ENCODE measurements at regions not wholly inside any gene's neighbourhood (a gene's known extent, or its start where the extent isn't known, plus 50 kb on each side); places are given as distances from the start of the nearest gene placed in this dataset.

DNA sequence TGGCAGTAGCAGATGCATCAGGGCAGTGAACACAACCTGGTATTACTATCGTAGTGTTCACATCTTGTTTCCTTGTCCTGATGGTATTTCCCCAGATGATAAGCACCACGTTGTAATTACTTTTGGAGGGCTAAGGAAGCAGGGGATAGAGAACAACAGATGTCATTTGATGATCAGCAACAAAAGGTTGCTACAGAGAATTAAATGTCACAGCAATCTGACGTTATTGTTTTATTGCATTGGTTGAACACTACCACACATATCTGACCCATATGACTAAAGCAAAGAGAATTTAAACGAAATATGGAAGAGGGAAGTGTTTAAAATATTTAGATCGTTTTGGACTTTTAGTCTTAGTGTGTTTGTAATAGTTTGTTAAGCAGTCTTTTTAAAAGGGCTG is 408.3 kb downstream of the SH3GL2 start:
- TF ChIP-seq CTCF (conservative IDR thresholded peaks at IDR 0.05; ENCODE audit: low read depth, low read length) = no peak
- no peak for TF ChIP-seq POLR2A (IDR thresholded peaks at IDR 0.05; ENCODE audit: low read depth, low read length)
- TF ChIP-seq RFX5 (IDR thresholded peaks at IDR 0.05; ENCODE audit: low read depth, low read length) = no peak
- TF ChIP-seq RAD21 (IDR thresholded peaks at IDR 0.05; ENCODE audit: low read length) = no peak
- TF ChIP-seq MAZ (IDR thresholded peaks at IDR 0.05; ENCODE audit: borderline replicate concordance, low read depth, low read length) = no peak
- TF ChIP-seq, protein P1, sequence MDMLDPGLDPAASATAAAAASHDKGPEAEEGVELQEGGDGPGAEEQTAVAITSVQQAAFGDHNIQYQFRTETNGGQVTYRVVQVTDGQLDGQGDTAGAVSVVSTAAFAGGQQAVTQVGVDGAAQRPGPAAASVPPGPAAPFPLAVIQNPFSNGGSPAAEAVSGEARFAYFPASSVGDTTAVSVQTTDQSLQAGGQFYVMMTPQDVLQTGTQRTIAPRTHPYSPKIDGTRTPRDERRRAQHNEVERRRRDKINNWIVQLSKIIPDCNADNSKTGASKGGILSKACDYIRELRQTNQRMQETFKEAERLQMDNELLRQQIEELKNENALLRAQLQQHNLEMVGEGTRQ (IDR thresholded peaks at IDR 0.05; ENCODE audit: low read depth, low read length) = no peak
- TF ChIP-seq, protein P2, sequence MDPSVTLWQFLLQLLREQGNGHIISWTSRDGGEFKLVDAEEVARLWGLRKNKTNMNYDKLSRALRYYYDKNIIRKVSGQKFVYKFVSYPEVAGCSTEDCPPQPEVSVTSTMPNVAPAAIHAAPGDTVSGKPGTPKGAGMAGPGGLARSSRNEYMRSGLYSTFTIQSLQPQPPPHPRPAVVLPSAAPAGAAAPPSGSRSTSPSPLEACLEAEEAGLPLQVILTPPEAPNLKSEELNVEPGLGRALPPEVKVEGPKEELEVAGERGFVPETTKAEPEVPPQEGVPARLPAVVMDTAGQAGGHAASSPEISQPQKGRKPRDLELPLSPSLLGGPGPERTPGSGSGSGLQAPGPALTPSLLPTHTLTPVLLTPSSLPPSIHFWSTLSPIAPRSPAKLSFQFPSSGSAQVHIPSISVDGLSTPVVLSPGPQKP (IDR thresholded peaks at IDR 0.05; ENCODE audit: borderline replicate concordance, low read depth, low read length) = no peak
- TF ChIP-seq FOS (IDR thresholded peaks at IDR 0.05; ENCODE audit: low read depth, low read length) = no peak
- no peak for TF ChIP-seq SMC3 (IDR thresholded peaks at IDR 0.05; ENCODE audit: low read depth, low read length)
- TF ChIP-seq MXI1 (IDR thresholded peaks at IDR 0.05; ENCODE audit: borderline replicate concordance, low read depth, low read length) = no peak
- TF ChIP-seq CHD1 (IDR thresholded peaks at IDR 0.05; ENCODE audit: low read depth, low read length) = no peak
- no peak for TF ChIP-seq CEBPB (IDR thresholded peaks at IDR 0.05; ENCODE audit: low read depth, low read length)
- TF ChIP-seq BHLHE40 (IDR thresholded peaks at IDR 0.05; ENCODE audit: low read depth, low read length) = no peak
- no peak for TF ChIP-seq MAFK (IDR thresholded peaks at IDR 0.05; ENCODE audit: low read depth, low read length)
